HG03457 (cell line): ENCODE measurements at regions not wholly inside any gene's neighbourhood (a gene's known extent, or its start where the extent isn't known, plus 50 kb on each side); places are given as distances from the start of the nearest gene placed in this dataset.

Experiments
- ATAC-seq: cut with Tn5 transposase; IDR thresholded peaks from one replicate; pipeline ENCODE4 v1.9.1; 2021; ENCODE audit warnings: moderate number of reproducible peaks; ENCODE audit not compliant: unreplicated experiment

DNA sequence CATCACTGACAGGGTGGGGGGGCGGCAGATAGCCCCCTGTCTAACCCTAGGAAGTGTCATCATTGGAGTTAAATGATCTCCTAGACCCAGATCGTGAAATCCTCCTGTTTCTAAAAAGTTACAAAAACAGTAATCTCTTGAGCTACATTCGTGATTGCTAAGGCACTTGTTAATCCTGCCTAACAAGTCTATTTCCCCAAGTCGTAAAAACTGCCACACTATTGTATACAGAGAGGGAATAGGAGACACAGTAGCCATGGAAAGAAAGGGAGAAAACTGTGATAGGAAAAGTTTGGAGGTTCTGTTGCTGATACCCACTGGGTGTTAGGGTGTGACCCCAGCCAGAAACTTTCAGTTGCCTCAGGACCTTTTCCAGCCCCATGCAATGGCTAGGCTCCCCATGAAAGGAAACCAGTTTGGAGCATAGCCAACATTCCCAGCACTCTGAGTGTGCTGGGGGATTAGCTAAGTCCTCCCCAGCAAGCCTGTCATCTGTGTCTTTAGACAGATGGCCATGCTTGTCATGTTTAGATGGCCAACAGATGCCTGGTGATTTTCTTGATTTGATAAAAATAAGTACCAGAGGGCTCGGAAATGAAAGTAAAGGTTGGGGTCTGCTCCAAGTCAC, 63.3 kb upstream of the ANXA10 start:
- ATAC-seq = no peak

DNA sequence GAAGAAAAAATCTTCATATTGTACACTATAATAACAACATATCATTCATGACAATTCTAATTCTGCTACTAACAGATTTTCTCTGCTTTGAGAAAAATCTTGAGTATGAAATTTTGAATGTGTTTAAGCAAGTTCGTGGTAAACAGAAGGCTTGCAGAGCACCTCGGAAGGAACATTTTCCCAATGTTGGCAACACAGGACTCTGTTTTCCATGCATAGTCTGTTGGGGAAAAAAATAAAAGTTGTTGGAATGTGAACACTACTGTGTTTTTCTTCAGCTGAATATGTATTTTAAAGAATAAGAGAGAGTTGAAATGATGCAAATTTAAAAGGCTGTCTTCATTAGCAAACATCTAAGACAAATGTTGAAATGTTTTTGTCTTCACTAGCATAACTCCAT, 54.7 kb upstream of the ANXA10 start:
- no peak for ATAC-seq

DNA sequence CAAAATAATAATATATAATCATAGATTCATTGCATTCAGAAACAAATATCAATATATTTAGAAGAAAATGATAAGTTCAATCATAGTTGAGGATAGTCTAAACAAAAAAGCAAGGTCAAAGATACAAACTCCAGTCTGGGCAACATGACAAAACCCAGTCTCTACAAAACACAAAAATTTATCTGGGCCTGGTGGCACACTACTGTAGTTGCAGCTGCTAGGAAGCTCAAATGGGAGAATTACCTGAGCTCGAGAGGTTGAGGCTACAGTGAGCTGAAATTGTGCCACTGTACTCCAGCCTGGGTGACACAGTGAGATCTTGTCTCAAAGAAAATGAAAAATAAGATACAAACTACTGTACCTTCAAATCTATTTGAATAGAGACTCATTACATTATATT, 52.7 kb upstream of the ANXA10 start:
- ATAC-seq = no peak
